Esophagus muscularis mucosa (tissue), 4 donors: ENCODE measurements at regions not wholly inside any gene's neighbourhood (a gene's known extent, or its start where the extent isn't known, plus 50 kb on each side); places are given as distances from the start of the nearest gene placed in this dataset.

Source experiments
- DNase-seq: peaks from one replicate; pipeline ENCODE4 v3.0.0-alpha.2; 2017; ENCODE audit errors: extremely low spot score
- H3K27ac ChIP-seq, 4 donors: fragments of 200-600 bp; sonication (generic); replicated peaks in 1 of 4; 1 replicate in 3 of 4; 2 replicates in 1 of 4; pipeline ENCODE4 v1.5.1; 2016 to 2019; ENCODE audit warnings: mild to moderate bottlenecking in 1 of 4
- H3K27me3 ChIP-seq, 4 donors: fragments of 200-600 bp; sonication (generic); one replicate each; pipeline versions ENCODE4 v1.5.1 to v1.6.0; 2016 to 2019
- H3K36me3 ChIP-seq, 4 donors: fragments of 200-600 bp; sonication (generic); one replicate each; pipeline ENCODE4 v1.5.1; 2016 to 2019
- H3K4me1 ChIP-seq, 4 donors: fragments of 200-600 bp; sonication (generic); one replicate each; pipeline ENCODE4 v1.5.1; 2016 to 2019
- H3K4me3 ChIP-seq, 4 donors: fragments of 200-600 bp; sonication (generic); 1 replicate in 2 of 4; 2 replicates in 2 of 4; pipeline ENCODE4 v1.5.1; 2016 to 2019; ENCODE audit warnings: mild to moderate bottlenecking in 4 of 4, moderate library complexity in 1 of 4
- H3K9me3 ChIP-seq, 4 donors: fragments of 200-600 bp; sonication (generic); 1 replicate in 3 of 4; 2 replicates in 1 of 4; pipeline ENCODE4 v1.5.1; 2016 to 2019
- EP300 ChIP-seq: sonication (generic); formaldehyde crosslinking; IDR thresholded peaks from one replicate; pipeline ENCODE4 v1.6.1; 2017; ENCODE audit warnings: antibody characterized with exemption
- POLR2A ChIP-seq: fragments of 450-650 bp; IDR thresholded peaks from one replicate; pipeline ENCODE4 v1.6.1; 2017; ENCODE audit warnings: antibody characterized with exemption, moderate library complexity, mild to moderate bottlenecking, low read depth
- POLR2AphosphoS5 ChIP-seq, 2 donors: sonication (generic); formaldehyde crosslinking; IDR thresholded peaks; one replicate each; pipeline ENCODE4 v1.6.1; 2017; ENCODE audit warnings: antibody characterized with exemption in 2 of 2
- WGBS: methylation state at CpG from one replicate; pipeline ENCODE4 v1.1.5; 2018; 5-methylcytosine and 5-hydroxymethylcytosine counted together
- intact Hi-C: fragments of 100-400 bp; cut with DNase I; formaldehyde crosslinking; loops from one replicate; pipeline ENCODE4 v1.15.1; 2023
- TF ChIP-seq, protein P1 (sequence below), 3 experiments: fragments of 200-600 bp in 2 of 3; fragments of 450-650 bp in 1 of 3; sonication (generic) in 2 of 3; IDR thresholded peaks; one replicate each; pipeline ENCODE4 v1.5.1; 2017 to 2019; ENCODE audit warnings: antibody characterized with exemption in 3 of 3, mild to moderate bottlenecking in 2 of 3, moderate library complexity in 1 of 3

DNA sequence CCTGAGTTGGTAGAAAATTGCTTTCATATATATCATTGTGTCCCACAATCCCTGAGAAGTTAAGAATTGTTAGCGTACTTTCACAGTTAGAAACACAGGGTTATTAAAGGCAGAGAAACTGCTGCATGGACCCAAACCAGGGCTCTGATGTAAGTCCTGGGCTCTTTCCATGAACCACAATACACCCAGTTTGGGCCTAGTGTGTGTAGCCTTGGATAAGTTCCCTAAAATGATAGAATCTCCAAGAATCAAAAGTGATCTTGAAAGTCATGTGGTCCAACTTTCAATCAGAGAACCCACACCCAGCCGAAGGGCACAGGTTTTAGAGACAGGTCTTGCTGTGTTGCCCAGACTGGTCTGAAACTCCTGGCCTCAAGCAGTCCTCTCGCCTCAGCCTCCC lies 257.8 kb upstream of the KLF3 start:
- Histone ChIP-seq H3K27me3 (no peaks in the 10 kb centered on the region), H3K36me3 (no peaks in the 10 kb centered on the region), H3K4me1 (no peaks in the 10 kb centered on the region), H3K9me3 (no peaks in the 10 kb centered on the region), H3K4me3 (no peak overlapping the region), H3K27ac (no peak overlapping the region)
- TF ChIP-seq POLR2AphosphoS5 (IDR thresholded peaks at IDR 0.05) = no peak
- no peak for TF ChIP-seq EP300
- TF ChIP-seq, protein P1, sequence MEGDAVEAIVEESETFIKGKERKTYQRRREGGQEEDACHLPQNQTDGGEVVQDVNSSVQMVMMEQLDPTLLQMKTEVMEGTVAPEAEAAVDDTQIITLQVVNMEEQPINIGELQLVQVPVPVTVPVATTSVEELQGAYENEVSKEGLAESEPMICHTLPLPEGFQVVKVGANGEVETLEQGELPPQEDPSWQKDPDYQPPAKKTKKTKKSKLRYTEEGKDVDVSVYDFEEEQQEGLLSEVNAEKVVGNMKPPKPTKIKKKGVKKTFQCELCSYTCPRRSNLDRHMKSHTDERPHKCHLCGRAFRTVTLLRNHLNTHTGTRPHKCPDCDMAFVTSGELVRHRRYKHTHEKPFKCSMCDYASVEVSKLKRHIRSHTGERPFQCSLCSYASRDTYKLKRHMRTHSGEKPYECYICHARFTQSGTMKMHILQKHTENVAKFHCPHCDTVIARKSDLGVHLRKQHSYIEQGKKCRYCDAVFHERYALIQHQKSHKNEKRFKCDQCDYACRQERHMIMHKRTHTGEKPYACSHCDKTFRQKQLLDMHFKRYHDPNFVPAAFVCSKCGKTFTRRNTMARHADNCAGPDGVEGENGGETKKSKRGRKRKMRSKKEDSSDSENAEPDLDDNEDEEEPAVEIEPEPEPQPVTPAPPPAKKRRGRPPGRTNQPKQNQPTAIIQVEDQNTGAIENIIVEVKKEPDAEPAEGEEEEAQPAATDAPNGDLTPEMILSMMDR (IDR thresholded peaks at IDR 0.05) = no peak
- TF ChIP-seq POLR2A = no peak
- peak; percentile 78 for DNase-seq
- 91% methylated on average over 3 of the region's 3 CpGs for WGBS
- intact Hi-C loops = no loop called here

DNA sequence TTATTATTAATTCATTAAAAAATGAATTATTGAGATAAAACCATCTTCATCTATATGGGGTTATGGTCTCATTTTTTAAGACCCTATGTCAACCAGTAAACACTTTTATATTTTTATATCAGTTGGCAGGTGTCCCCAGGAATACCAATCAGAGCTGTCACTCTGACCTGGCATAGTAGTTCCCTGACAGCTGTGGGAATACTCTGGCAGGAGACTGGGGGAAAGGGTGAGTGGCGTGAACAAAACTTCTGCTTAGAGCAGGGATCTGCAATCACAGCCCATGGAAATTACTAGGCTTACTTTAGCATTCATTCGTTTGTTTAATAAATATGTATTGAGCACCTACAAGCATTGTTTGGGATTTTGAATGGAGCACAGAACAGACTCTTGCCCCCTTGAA lies 254.1 kb upstream of the KLF3 start:
- H3K4me1 ChIP-seq = no peaks in the 10 kb centered on the region
- DNase-seq = peak; percentile 26
- no peaks in the 10 kb centered on the region for H3K27me3 ChIP-seq
- 80% methylated on average over 2 of the region's 2 CpGs for WGBS
- H3K4me3 ChIP-seq = no peak overlapping the region
- H3K36me3 ChIP-seq = no peaks in the 10 kb centered on the region
- intact Hi-C loops = no loop called here
- H3K9me3 ChIP-seq = no peaks in the 10 kb centered on the region
- TF ChIP-seq, protein P1 (IDR thresholded peaks at IDR 0.05) = no peak
- no peak for TF ChIP-seq EP300
- no peak for TF ChIP-seq POLR2A
- TF ChIP-seq POLR2AphosphoS5 (IDR thresholded peaks at IDR 0.05) = no peak
- no peak overlapping the region for H3K27ac ChIP-seq

DNA sequence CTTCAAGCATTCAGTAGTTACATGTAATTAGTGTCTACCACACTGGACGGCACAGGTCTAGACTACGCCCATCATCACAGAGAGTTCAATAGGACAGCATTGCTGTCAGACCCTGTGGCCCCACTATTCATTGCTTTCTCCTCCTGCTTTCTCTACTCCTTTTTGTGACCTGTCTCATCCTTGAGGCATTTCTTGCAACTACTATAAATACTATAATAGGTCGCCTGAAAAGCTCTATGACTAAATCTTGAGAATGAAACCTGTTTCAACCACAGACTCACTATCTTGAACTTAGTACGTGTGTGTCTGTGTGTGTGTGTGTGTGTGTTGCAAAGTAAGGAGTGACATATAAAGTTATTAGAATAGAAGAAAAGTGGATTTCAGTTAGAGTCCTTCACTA lies 252.9 kb upstream of the KLF3 start:
- no peak overlapping the region for H3K4me3 ChIP-seq
- no peak overlapping the region for H3K27ac ChIP-seq
- H3K36me3 ChIP-seq = no peaks in the 10 kb centered on the region
- 70% methylated on average over 4 of the region's 4 CpGs for WGBS
- intact Hi-C loops = no loop called here
- no peaks in the 10 kb centered on the region for H3K4me1 ChIP-seq
- H3K9me3 ChIP-seq = no peaks in the 10 kb centered on the region
- TF ChIP-seq, protein P1 (IDR thresholded peaks at IDR 0.05) = no peak
- H3K27me3 ChIP-seq = no peaks in the 10 kb centered on the region
- no peak for DNase-seq

DNA sequence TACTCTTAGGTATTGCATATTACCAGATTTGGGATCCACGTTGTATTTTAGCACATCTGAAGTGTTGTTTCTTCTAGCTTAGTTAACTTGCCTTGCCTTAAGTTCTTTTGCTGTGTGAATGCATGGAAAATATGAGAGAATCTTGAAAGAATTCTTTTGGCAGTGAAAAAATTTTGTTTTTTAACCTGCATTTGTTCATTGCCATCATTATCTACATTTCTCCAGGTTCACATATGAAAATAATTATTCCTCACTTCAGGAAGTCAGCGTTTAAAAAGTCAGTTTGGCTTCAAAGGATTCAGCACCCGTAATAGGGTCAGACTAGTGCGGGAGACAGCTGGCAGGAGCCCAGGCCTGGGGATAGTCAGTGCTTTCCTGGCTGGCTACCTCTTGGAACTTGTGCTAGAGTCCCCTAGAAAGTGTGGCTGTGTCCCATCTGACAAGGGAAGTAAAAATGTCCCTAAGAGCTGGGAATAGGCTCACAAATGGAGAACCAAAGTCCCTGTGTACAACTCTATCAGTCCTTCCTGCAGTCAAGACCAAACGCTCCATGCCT lies 251.9 kb upstream of the KLF3 start:
- H3K4me3 ChIP-seq = no peak overlapping the region
- no peak overlapping the region for H3K27ac ChIP-seq
- no peaks in the 10 kb centered on the region for H3K9me3 ChIP-seq
- H3K27me3 ChIP-seq = no peaks in the 10 kb centered on the region
- TF ChIP-seq EP300 (no peak), POLR2AphosphoS5 (IDR thresholded peaks at IDR 0.05) (no peak), POLR2A (no peak)
- TF ChIP-seq, protein P1 (IDR thresholded peaks at IDR 0.05) = no peak
- intact Hi-C loops = no loop called here
- 55% methylated on average over 5 of the region's 5 CpGs for WGBS
- no peaks in the 10 kb centered on the region for H3K4me1 ChIP-seq
- no peak for DNase-seq
- no peaks in the 10 kb centered on the region for H3K36me3 ChIP-seq
